ENCODE measurements at regions not wholly inside any gene's neighbourhood (a gene's known extent, or its start where the extent isn't known, plus 50 kb on each side); places are given as distances from the start of the nearest gene placed in this dataset.
"Not testable (repeated sequence)": the region's sequence is repeated elsewhere in the genome, so short reads cannot be mapped to it uniquely, and the experiment has no call there.

DNA sequence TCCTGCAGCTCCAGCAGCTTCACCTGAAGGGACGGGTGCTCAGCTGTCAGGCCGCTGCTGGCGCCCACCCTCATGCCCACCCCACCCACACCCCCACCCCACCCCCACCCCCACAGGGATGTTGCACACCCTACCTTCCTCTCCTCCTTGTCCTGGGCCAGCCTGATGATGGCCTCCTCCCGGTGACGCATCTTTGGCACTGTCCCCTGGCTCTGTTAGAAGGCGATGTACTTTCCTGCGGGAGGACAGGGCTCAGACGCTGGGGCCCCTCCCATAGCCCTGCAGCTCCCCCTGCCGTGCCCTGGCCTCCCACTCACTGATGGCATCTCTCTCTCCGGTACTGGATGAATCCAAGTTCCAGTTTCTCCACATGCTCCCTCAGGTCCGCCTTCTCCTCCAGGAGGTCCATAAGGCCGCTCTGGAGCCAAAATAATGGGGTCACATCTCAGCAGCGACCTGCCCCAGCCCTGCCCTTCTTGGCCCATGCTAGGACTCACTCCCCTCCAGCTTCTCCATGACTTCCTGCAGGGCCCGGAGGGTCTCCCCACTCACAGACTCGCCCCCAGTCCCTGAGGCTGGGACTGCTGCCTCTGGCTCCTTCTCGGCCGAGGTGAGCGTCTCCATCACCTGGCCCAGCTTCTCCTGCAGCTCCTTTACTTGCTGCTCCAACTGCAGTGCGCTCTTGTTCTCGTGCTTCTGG, 55.2 kb downstream of the GOLGA8B start:
- ATAC-seq; DNase-seq; intact Hi-C loops (cut with DNase I, micrococcal nuclease): not testable (repeated sequence)

DNA sequence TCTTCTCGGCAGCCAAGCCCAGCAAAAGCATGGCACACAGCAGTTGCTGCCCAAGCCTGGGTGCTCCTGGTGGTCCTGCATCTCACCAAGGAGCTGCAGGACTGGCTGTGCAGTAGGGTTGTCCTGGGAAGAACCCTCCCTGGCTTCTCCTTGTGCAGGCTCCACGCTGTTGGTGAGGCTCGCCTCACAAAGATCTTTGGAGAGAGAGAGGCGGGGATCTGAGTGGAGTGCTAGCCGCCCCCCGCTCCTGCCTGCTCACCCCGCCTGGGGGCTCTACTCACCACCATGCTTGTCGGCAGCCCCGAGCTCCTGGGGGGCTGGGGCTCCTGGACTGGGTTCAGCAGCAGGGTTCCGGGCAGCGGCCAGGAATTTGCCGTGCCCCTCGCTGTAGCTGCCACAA, 55.8 kb downstream of the GOLGA8B start:
- DNase-seq; intact Hi-C loops (cut with DNase I, micrococcal nuclease); ATAC-seq: not testable (repeated sequence)

DNA sequence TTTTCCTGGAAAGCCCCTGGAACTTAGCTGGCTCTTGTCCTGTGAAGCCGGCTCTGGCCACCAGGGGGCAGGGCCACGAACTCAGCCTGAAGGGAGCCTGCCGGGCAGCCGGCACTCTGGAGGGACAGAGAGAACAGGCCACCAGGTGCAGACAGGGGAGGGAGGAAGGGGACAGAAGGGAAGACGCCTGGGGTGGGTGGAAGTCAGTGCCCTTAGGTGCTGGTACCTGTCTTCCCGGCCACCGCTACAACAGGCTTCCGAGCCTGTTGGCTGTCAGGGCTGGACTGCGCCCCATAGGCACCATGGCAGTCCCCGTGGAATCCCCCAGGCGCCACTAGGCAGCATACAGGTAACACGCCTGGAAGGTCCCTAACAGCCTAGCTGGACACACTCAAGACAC, 59.6 kb downstream of the GOLGA8B start:
- intact Hi-C loops (cut with DNase I, micrococcal nuclease); ATAC-seq; DNase-seq: not testable (repeated sequence)

DNA sequence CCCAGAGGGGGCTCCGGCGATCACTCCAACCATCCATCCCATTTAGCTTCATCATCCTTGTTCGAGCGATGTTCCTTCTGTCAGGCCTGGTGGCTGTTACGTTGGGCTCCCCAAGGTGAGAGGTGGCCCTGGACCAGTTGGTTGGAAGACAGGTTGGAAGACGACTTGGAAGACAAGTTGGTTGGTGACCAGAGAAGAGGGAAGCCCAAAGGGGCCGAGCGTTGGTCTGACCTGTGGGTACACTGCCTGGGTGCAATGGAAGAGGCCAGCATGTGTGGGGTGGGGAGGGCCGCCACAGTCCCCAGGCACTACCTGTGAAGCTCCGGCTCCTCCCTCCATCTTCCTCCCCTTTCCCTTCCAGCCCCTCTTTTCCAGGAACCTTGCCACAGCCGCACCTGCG, 60.9 kb downstream of the GOLGA8B start:
- ATAC-seq; DNase-seq; intact Hi-C loops (cut with DNase I, micrococcal nuclease): not testable (repeated sequence)

DNA sequence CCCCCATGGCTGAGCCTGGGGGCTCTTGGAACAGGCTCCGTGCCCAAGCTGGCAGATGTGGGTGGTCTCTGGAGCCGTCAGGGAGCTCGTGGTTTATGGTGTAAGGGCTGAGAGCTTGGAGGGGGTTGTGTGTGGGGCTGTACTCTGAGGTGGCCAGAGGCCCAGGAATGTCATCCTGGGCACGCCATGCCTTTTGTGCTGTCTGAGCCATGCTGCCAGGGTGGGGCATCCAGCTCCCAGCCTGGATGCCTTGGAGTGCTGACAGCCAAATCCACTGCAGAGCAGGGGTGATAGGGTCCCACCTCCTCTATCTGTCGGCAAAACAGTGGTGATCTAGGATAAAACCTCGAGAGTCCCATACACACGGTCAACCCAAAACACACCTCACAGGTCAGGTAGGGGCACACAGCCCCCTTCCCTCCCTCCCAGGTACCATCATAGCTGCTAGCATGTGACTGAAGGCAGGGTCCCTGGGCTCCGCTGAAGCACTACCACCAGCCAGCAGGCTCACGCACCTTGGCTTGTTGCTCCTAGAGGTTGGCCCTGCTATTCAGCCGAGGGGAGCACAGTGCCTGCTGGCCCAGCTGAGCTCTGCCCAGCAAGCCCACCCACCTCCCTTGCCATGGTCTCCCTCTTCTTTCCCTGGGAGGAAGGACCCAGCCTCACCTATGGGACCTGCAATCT, 61.5 kb downstream of the GOLGA8B start:
- ATAC-seq; DNase-seq; intact Hi-C loops (cut with DNase I, micrococcal nuclease): not testable (repeated sequence)

DNA sequence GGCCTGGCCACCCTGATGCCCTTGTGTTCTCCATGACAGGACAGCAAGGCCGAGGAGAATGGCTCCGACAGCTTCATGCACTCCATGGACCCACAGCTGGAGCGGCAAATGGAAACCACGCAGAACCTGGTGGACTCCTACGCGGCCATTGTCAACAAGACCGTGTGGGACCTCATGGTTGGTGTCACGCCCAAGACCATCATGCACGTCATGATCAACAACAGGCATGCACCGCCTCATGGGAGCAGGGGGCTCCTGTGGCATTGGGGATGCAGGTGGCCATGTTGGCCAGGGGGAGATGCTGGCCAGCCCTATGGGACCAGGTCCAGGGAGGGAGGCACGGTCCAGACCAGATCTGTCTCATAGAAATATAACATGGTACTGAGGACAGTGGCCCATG, 62.9 kb downstream of the GOLGA8B start:
- ATAC-seq (no peak), DNase-seq (no peak)
- intact Hi-C loops (cut with DNase I, micrococcal nuclease), result no loop called here

DNA sequence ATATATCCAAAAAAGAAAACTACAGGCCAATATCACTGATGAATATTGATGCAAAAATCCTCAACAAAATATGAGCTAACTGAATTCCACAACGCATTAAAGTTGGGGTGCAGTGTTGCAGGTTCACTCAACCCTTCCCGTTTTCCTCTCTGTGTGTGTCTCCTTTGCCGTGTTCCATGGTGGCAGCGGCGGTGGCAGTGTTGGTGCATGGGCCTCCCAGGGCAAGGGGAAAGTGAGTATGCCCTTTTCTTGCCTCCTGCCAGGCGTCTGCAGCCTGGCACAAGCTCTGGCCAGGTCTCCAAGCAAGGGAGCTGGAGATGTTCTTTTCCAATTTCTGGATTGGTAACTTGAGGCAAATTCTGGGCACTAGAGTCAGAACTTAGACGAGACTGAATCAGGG, 63.4 kb downstream of the GOLGA8B start:
- DNase-seq; intact Hi-C loops (cut with DNase I, micrococcal nuclease); ATAC-seq: not testable (repeated sequence)

DNA sequence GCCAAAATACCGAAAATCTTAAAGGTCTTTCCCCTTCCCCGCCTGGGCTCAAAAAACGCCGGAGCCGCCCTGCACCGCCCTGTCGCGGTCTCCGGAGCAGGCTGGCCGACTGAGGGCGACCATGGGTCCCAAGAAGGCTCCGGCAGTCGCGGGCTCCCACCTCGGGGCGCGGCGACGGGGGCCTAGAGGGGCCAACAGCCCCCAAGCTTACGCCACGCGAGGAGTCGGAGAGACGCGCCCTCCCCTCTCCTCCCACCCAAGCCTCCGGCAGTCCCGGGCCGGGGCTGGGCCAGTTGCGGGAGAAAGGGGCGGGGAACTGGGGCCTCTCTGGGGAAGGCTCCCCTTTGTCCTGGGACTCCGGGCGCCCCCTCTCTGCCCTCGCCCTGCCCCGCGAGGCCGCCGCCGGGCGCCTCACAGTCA, 69.2 kb downstream of the GOLGA8B start:
- peak in 1 of 2 donors; percentile 28 for DNase-seq
- peak; percentile 31 for ATAC-seq
- intact Hi-C loops (cut with DNase I, micrococcal nuclease), result no loop called here

DNA sequence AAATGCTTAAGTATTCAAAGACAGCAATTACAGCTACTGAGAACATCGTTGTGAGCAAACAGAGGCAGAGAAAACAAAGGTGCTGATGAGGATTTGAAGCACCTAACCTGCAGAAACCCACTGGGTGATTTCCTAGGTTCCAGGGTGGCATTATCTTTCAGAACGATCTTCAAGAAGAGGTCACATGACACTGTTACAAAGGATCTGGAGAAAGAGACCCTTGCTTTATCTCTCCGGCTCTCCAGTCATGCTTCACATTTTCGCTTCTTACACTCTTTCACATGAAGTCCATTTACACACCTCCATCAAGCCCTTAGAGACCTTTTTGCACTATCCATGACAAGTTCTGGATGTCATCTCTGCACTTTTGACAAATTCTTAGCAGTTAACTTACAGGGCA, 70.8 kb downstream of the GOLGA8B start:
- ATAC-seq, result no peak
- DNase-seq, result no peak
- intact Hi-C loops (cut with DNase I, micrococcal nuclease), result no loop called here

DNA sequence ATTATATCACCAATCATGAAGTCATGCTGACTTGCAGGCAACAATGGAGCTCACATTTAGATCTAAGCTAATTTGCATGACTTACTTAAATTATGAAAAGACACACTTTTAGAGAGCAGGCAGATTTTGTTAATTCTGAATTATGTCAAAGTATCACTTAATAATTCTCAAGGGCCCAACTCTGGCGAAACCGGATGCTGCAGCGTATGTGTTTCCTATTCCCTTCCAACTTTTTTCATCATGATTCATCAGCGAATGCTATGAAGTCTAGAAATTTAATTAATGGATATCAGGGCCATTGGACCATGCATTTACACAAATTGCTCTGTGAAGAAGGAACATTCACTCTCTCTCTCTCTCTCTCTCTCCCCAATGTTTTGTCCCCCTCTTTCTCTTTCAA, 63.5 kb upstream of the GOLGA8A start:
- no peak for ATAC-seq
- no peak for DNase-seq
- intact Hi-C loops (cut with DNase I, micrococcal nuclease), result no loop called here

DNA sequence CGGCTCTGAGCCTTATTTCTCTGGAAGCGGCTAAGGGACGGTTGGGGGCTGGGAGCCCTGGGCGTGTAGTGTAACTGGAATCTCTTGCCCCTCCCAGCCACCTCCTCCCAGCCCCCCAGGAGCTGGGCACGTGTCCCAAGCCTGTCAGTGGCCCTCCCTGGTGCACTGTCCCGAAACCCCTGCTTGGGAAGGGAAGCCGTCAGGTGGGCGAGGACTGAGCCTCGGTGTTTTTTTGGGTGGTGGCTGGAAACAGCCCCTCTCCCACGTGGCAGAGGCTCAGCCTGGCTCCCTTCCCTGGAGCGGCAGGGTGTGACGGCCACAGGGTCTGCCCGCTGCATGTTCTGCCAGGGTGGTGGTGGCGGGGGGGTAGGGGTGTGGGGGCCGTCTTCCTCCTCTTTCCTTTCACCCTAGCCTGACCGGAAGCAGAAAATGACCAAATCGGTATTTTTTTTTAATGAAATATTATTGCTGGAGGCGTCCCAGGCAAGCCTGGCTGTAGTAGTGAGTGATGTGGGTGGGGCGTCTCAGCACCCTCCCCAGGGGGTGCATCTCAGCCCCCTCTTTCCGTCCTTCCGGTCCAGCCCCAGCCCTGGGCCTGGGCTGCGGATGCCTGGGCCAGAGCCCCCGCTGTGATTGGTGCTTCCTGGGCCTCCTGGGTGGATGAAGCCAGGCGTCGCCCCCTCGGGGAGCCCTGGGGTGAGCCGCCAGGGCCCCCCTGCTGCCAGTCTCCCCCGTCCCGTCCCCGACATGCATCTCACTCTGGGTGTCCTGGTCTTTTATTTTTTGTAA, 58.8 kb upstream of the GOLGA8A start:
- DNase-seq (no peak), ATAC-seq (no peak)
- intact Hi-C loops (cut with DNase I, micrococcal nuclease), result no loop called here

DNA sequence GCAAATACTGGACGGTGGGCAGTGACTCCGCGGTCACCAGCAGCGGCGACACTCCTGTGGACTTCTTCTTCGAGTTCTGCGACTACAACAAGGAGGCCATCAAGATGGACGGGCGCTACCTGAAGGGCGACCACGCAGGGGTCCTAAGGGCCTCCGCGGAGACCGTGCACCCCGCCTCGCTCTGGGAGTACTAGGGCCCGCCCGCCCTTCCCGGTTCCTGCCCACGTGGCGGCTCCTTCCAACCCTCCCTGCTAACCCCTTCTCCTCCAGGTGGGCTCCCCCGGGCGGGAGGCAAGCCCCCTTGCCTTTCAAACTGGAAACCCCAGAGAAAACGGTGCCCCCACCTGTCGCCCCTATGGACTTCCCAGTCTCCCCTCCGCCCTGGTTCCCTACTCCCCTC, 58.1 kb upstream of the GOLGA8A start:
- intact Hi-C loops (cut with DNase I, micrococcal nuclease); DNase-seq; ATAC-seq: not testable (repeated sequence)

DNA sequence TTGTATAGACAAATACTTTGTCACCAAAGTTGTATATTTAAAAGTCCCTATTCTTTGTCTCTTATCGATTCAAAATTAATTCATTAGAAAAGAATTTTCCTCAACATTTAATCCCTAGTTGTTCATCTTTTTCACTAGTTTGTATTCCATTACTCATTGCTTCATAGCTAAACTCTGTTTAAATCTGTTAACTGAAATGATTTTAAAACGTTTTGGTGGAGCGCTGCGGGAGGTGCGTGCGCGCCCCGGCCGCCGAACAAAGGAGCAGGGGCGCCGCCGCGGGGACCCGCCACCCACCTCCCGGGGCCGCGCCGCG, 56.4 kb upstream of the GOLGA8A start:
- intact Hi-C loops (cut with DNase I, micrococcal nuclease), result no loop called here
- ATAC-seq (no peak), DNase-seq (no peak)

DNA sequence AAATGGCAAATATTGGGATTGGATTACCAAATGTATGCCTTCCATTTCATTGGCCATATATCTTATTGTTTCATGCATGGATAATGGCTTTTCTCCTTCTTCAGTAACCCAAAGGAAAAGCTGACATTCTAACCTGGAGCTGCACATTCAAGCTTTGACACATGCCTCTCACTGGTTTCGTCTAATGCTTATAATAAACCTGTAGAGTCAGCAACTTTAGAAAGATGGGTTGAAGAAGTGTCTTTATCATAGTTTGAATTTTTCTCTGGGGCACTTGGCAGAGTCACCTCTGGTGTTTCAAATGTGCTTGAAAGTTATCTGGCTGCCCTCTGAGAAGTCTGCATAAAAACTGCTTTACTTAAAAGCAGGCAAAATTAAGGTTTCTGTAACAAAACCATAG, 55.4 kb upstream of the GOLGA8A start:
- intact Hi-C loops (cut with DNase I, micrococcal nuclease), result no loop called here
- DNase-seq (no peak), ATAC-seq (no peak)

DNA sequence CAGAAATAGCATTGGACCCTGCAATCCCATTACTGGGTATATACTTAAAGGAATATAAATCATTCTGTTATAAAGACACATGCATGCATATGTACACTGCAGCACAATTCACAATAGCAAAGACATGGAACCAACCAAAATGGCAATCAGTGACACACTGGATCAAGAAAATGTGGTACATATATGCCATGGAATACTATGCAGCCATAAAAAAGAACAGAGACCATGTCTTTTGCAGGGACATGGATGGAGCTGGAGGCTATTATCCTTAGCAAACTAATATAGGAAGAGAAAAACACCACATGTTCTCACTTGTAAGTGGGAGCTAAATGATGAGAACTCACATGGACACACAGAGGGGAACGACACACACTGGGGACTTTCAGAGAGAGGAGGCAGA, 53.9 kb upstream of the GOLGA8A start:
- intact Hi-C loops (cut with DNase I, micrococcal nuclease); DNase-seq; ATAC-seq: not testable (repeated sequence)

DNA sequence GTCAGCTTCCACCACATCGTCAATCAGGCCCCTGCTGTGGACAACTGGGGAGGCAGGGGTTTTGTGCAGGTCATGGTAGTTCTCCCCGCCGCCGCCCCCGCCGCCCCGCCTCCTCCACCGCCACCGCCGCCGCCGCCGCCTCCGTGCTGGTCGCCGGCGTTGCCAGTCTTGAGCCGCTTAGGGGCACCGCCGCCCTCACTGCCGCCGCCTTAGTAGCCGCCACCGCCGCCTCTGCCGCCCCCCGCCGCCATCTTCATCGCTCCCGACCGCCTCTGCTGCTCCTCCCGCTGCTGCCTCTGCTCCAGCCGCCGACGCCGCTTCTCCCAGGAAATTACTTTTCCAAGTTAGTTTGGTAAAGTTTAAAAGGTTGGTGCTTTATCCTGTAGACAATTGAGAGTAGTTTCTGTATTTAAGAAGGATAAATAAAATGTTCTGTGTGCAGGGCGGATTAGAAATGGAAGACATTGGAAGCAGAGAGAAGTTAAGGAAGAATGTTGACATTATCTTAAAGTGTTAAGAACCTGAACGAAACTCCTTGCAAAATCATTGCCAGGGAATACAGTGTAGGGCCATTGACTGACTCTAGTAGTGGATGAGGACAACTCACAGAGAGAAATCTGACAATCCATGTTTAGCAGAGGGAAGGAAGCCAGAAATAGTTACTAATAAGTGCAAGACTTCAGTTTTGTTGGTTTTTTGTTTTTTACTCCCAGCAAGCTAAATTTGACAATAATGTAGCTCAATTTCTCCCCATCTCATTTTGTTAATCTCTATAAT, 53.0 kb upstream of the GOLGA8A start:
- DNase-seq, result no peak
- ATAC-seq, result no peak
- intact Hi-C loops (cut with DNase I, micrococcal nuclease), result no loop called here

DNA sequence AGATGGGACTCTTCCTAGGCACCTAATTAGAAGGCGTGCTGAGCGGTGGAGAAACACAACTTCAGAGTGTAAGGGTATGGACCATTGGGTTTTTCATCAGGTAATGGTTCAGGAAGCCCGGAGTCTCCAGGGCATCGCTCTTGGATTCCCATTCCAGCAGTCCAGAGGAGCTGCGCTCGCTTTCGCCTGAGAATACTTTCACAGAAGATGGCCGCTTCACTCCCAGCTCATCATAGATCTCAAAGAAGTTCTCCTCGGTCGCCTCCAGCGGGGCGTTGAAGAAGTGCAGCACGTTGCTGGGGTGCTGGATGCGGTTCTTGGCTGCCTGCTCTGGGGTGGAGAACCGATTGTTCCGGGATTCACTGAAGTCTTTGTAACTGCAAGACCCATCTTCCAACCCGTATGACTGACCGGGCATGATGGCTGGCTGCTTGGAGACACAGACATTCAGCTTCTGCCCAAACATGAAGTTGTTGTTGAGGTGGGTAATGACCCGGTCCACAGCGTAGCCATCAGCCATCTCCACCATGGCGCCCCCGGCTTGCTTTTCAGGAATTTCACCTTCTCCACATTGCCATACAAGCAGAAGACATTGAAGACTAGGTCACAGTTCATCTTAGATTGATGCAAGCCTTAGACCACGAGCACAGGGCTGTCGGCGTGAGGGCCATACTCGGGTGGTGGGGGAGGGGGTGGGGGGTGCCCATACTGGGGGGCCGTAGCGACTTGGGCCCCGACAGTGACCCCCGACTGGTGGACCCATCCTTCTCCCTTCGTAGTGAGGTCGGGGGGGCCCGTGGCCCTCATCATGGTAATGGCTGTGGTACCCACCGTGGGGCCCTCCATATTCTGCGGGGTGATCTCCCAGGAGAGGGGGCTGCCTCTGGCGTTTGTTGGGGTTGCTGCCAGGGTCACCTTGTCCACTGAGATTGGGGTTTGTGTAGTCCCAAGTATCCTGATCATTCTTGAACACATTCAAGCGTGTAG, 51.7 kb upstream of the GOLGA8A start:
- intact Hi-C loops (cut with DNase I, micrococcal nuclease); ATAC-seq: not testable (repeated sequence)

More for the DNA sequence above, 51.7 kb upstream of the GOLGA8A start:
- not testable (repeated sequence) for DNase-seq

Measured in left colon (tissue), 2 donors.